HEK293 (cell line): ENCODE measurements at regions not wholly inside any gene's neighbourhood (a gene's known extent, or its start where the extent isn't known, plus 50 kb on each side); places are given as distances from the start of the nearest gene placed in this dataset.

Experiments
- KLF16 ChIP-seq: fragments of 450-650 bp; formaldehyde crosslinking; IDR thresholded peaks from 2 replicates; pipeline ENCODE4 v1.5.1; 2017; ENCODE audit warnings: missing biosample characterization, missing genetic modification characterization
- REPIN1 ChIP-seq: fragments of 450-650 bp; formaldehyde crosslinking; IDR thresholded peaks from 2 replicates; pipeline ENCODE4 v1.5.1; 2017; ENCODE audit warnings: missing biosample characterization, missing genetic modification characterization, low read depth
- REST ChIP-seq: fragments of 450-650 bp; formaldehyde crosslinking; IDR thresholded peaks from 2 replicates; pipeline ENCODE4 v1.5.1; 2016; ENCODE audit warnings: missing biosample characterization, missing genetic modification characterization
- ZFP3 ChIP-seq: fragments of 450-650 bp; formaldehyde crosslinking; IDR thresholded peaks from 2 replicates; pipeline ENCODE4 v1.5.1; 2016; ENCODE audit warnings: low read depth, missing biosample characterization, missing genetic modification characterization
- TF ChIP-seq, protein P1 (sequence below): fragments of 450-650 bp; formaldehyde crosslinking; IDR thresholded peaks from 2 replicates; pipeline ENCODE4 v1.5.1; 2016; ENCODE audit warnings: missing biosample characterization, missing genetic modification characterization

GRCh38 chr2:174693344-174693743, 70.9 kb downstream of the CHRNA1 start:
- TF ChIP-seq ZFP3 (tag by site-specific recombination) (no peak), REPIN1 (tag by site-specific recombination) (no peak), REST (no peak), KLF16 (tag by site-specific recombination) (no peak)
- TF ChIP-seq, protein P1, sequence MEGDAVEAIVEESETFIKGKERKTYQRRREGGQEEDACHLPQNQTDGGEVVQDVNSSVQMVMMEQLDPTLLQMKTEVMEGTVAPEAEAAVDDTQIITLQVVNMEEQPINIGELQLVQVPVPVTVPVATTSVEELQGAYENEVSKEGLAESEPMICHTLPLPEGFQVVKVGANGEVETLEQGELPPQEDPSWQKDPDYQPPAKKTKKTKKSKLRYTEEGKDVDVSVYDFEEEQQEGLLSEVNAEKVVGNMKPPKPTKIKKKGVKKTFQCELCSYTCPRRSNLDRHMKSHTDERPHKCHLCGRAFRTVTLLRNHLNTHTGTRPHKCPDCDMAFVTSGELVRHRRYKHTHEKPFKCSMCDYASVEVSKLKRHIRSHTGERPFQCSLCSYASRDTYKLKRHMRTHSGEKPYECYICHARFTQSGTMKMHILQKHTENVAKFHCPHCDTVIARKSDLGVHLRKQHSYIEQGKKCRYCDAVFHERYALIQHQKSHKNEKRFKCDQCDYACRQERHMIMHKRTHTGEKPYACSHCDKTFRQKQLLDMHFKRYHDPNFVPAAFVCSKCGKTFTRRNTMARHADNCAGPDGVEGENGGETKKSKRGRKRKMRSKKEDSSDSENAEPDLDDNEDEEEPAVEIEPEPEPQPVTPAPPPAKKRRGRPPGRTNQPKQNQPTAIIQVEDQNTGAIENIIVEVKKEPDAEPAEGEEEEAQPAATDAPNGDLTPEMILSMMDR = no peak
